ENCODE measurements at regions not wholly inside any gene's neighbourhood (a gene's known extent, or its start where the extent isn't known, plus 50 kb on each side); places are given as distances from the start of the nearest gene placed in this dataset.
"Not testable (repeated sequence)": the region's sequence is repeated elsewhere in the genome, so short reads cannot be mapped to it uniquely, and the experiment has no call there.

DNA sequence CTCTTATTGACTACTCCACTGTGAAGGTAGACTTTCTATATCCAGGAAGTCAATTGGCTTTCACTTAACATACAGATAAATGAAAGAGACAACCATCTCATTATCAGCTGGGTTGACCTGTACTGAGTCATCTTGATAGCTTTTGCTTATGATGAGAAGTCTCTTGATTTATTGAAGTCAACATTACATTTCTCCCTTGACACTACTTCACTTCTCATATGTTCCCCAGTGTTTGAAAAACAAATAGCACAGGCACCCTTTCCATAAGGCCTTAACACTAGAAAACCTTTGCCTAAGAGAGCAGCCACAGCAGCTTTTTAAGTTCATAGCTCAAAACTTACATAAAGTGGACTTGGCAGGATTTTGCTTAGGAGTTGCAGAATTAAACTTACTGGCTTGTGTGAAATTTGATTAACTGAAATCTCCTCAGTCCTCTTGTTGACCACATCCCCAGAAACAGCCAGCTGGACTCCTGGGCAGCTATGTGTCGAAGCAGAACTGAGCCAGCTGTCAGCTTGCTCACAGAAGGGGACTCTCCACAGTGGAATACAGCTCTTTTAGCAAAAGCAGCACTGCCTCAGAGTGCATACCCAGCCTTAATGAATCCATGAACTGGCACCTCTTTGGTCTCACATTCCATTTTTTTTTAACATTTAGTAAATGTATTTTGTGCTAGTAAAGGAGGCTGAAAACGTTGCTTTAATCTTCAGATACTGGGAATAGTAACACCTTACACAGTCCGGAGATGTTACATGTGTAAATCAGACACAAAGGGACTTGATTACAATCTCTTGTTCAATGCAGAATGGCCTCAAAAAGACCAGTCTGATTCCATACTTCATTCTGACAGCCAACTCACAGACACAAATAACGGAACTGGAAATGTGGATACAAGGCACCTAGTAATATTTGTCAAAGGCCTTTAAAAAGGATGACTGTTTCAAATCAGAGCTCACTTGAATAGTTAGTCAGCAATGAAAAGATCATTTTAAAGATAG is 1532.7 kb downstream of the HACE1 start:
- no peak for DNase-seq (ENCODE audit: low read depth in 2 of 2)

DNA sequence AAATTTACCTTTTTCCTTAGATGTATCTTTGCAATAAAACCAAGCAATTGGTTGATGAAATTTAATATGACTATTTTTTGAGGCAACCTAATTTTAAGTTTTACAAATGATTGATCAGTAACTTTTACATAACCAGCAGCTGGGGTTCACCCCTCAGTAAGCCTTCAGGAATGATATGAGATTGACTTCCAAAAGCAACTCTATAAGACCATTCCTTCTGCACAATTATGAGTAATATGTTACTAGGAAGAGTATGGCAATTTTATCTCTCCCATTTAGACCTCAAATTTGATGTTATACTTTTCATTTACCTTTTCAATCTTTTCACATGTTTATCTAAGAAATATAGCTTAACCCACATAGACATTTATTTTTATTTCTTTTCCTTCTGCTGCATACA is 1546.3 kb downstream of the HACE1 start:
- DNase-seq (ENCODE audit: low read depth in 2 of 2), result no peak

DNA sequence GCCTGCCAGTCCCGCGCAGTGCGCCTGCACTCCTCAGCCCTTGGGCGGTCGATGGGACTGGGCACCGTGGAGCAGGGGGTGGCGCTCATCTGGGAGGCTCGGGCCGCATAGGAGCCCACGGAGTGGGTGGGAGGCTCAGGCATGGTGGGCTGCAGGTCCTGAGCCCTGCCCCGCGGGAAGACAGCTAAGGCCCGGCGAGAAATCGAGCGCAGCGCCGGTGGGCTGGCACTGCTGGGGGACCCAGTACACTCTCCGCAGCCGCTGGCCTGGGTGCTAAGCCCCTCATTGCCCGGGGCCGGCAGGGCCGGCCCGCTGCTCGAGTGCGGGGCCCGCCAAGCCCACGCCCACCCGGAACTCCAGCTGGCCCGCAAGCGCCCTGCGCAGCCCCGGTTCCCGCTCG is 1565.3 kb downstream of the HACE1 start:
- DNase-seq (ENCODE audit: low read depth in 2 of 2), result not testable (repeated sequence)

DNA sequence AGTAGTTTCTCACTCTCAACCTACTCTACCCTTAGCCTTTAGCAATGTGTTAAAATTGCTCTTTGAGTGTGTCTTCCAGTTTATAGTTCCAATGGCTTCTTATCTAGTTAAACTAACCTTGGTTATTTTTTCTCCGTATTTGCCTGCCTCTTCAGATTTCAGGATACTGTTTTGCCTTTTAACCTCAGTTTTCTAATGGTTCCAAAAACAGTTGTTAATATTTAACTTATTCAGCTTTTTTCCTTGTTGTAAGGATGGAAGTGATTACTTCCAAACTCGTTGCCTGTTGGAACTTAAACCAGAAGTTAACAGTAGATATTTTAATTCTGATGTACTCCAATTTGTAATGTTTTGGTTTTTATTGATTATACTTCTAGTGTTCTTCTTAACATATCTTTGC is 1574.9 kb downstream of the HACE1 start:
- no peak for DNase-seq (ENCODE audit: low read depth in 2 of 2)

DNA sequence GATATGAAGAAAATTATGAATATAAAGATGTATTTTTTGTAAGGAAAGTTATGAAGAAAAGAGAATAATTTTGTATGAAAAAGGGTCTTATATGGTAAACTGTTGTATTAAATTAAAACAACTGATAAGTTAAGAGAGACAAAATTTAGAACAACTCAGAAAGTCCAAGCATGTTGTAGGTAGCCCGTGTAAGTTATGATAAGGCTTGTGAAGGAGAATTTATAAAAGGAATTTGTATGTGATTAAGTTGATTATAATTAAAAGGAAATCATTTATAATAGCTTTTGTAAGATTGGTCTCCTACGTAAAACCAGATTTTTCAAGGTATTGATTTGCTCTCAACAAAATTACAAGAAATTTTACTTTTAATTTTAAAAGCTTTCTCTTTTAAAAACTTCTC is 1579.3 kb downstream of the HACE1 start:
- no peak for DNase-seq (ENCODE audit: low read depth in 2 of 2)

DNA sequence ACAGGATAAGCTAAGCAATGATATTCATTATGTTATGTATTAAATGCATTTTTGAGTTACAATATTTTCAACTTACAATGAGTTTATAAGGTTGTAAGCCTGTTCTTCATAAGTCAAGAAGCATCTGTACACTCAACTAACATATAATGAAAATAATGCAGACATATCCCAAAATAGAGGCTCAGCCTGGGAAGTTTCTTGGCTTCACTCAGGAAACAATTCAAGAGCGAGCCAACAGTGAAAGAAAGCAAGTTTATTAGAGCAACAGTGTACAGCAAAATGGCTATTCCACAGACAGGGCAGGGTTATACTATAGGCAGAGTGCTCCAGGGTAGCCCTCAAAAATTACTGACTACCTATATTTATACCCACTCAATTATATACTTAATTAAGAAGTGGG is 1581.8 kb downstream of the HACE1 start:
- DNase-seq (ENCODE audit: low read depth in 2 of 2), result no peak

DNA sequence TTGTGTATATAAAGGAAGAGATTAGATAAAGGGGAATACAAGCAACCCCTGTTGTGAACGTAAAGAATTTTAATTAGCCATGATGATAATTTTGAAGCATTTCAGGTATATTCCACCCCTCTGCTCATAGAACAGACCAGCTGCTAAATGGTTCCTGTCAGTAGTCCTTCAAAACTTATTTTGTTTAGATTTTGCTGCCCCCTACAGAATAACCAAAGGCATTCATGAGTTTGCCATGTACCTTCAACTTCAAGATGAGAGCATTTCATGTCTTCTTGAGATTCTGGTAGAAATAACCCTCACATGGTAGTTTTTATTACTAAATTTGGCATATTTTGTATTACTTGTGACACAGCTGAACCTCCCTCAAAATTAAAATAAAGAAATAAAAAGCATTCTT is 1586.7 kb downstream of the HACE1 start:
- no peak for DNase-seq (ENCODE audit: low read depth in 2 of 2)

DNA sequence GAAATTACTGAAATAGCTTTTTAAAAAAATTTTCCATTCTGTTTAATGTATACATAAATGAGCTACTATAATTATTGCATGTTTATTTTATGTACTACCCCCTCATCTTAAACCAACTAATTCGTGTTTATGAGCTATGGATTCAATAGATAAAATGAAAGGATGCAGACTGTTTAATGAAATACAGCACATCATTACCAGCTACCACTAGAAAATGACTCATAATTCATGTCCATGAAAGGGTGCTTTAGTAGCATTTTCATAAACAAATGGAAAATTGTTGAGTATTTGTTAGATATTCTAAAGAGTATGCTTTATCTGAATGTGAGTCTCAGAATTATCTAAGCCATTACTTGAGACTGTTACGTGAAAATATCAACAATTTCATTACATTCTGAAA is 1590.1 kb downstream of the HACE1 start:
- DNase-seq (ENCODE audit: low read depth in 2 of 2), result no peak

DNA sequence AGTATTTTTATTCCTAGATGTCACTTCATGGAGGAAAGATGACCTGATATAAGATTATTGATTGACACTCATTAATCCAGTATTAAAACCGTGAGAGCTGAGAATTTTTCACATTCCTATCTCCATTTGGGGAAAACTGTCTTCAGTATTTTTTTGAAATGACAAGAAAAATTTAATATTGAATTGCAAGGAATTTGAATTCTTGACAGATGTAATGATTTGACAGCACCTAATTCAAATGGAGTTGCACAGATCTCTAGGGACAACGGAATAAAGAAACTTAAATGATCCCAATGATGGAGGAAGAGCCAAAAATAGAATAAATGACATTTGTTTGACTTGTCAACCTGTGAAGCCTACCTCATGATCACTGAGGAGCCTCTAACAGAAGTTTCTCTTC is 1591.4 kb downstream of the HACE1 start:
- DNase-seq (ENCODE audit: low read depth in 2 of 2), result no peak

DNA sequence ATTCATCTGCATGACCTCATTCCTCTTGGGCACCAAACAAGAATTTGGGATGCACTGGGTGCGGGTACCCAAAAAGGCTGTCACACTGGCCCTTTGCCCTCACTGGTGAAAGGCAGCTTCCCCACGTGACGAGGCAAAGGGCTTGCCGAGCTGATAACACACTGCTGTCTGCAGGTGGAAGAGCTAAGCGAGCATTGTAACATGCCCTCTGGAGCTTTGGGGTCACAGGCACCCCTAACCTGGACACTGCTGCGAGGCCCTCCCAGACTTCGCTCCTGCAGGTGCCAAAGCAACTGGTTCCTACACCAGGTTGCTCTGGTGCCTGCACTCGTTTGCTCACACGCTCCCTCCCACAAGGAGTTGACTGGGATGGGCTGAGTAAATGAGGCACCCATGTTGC is 1595.7 kb downstream of the HACE1 start:
- DNase-seq (ENCODE audit: low read depth in 2 of 2), result no peak

DNA sequence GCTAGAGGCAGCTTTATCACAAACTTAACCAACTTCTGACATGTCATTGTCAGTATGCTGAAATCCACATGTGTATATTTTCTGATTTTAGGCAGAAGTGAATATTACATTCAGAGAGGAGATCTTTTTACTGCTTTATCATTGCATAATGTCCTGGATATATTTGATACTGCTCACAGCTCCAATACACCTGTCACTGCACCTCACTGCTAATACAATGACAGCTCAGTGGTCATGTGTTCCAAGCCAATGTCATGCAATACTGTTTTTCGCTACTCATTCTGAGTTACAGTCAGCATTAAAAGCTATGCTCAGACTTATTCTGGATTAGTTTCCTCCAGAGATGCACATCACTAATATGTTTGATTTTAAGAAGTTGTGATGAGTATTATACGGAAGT is 1604.6 kb downstream of the HACE1 start:
- no peak for DNase-seq (ENCODE audit: low read depth in 2 of 2)

DNA sequence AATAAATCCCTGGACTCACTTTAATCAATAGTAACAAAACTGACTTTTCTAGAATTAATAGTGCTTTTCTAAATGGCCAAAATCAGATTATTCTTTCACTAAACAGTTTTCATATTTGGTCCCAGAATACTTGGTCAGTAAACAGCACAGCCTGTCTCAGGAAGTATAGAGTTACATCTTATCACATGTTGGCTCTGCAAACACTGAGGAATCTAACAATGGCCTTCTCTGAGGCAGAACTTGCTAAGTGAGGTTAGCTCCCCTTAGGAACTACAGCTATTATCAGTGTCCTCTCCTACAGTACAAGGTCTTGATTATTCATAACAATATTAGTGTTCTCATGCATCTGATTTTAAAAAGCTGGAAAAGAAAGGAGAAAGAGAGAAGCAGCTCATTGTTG is 1622.8 kb downstream of the HACE1 start:
- no peak for DNase-seq (ENCODE audit: low read depth in 2 of 2)

DNA sequence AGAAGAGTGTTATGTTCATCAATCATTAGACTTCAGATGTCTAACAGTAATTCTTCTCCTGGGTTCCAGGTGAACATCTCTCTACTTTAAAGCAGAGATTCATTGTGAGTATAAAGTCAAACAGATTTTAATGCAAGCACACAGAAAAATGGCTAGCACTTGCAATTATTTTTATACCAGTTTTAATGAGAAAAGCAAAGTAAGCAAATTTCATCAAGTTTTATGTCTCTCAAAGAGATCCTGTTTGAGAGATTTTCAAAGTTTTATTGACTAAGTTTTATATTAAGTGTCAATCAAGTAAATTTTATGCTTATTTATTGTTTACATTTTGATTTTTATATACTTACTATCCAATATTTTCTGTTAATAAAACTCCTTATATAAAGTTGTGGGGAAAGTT is 1628.5 kb downstream of the HACE1 start:
- DNase-seq (ENCODE audit: low read depth in 2 of 2), result no peak

DNA sequence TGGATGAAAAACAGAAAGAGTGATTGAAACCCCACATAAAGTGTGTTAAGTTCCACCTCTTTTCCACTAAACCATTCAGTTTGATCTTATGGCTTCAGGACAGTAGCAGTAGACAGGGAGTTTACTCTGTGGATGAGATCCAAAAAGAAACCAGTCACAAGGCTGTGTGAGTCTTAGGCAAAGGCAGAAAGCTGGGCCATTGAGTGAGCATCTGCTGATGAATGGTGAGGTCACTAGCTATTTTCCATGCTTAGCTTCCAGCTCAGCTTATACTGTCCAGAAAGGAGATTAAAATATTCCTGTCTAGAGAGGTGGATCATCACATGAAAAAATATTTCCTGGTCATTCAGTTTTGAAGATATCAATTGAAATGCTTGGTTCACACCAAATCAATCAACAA is 1643.9 kb downstream of the HACE1 start:
- DNase-seq (ENCODE audit: low read depth in 2 of 2), result no peak

DNA sequence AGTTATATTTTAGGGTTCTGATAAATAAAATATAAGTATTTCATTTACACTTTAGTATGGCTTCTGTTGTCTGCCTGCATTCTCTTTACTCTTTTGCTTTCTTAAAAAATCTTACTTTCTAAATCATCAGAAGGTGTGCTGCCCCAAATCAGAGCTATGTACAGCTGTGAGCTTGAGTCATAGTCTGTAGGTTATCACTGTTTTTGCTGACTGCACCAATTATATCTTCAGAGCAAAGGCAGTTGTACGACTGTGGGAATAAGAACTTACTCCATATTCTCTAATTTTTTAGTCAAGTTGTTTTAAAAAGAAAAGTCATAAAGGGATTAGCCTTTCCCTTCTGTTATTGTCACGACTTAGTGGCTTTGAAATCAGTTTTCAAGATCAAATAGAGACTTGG is 1649.0 kb downstream of the HACE1 start:
- DNase-seq (ENCODE audit: low read depth in 2 of 2), result no peak

DNA sequence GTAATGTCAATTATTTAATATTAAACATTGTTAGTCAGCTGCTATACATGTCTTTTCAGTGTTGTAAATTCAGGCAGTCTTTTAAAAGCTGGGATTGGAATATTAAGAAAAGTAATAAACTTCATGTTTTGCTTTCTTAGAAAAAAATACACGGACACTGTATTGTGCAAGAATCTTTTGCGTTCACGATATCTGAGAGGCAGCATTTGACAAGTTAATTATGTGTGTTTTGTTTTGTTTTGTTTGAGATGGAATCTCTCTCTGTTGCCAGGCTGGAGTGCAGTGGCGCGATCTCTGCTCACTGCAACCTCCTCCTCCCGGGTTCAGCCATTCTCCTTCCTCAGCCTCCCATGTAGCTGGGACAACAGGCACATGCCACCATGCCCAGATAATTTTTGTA is 1661.3 kb downstream of the HACE1 start:
- DNase-seq (ENCODE audit: low read depth in 2 of 2), result no peak

DNA sequence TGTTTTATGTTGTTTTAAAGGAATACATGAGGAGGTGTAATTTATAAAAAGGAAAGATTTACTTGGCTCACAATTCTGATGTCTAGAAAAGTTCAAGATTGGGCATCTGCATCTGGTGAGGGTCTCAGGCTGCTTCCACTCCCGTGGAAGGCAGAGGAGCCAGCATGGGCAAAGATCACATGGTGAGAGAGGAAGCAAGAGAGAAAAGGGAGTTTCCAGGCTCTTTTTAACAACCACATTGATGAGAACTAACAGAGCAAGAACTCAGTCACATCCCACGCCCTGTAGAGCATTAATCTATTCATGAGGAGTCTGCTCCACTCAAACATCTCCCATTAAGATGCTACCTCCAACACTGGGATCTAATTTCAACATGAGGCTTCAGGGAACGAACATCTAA is 1666.3 kb downstream of the HACE1 start:
- DNase-seq (ENCODE audit: low read depth in 2 of 2), result no peak

DNA sequence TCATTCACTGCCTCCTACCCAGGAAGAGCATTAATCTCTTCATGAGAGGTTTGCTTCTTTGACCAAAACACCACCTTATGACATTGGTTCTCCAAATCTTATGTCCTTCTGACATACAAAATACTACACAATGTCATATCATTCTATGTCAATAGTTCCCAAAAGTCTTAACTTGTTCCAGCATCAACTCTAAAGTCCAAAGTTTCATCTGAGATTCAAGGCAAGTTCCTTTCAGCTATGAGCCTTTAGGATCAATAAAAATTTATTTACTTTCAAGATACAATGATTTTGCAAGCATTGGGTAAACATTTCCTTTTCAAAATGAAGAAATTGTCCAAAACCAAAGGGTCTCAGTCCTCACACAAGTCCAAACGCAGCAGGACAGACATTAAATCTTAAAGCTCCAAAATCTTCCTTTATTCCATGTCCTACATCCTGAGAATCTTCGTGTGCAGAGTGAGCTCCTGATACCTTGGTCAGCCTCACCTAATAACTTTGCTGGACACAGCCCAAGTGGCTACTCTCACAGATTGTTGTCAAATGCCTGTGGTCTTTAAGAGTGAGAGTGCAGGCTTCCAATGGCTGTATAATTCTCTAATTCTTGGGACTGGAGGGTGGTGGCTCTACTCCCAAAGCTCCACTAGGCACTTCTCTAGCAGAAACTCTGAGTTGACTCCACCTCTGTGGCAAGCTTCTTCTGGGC is 1668.2 kb downstream of the HACE1 start:
- no peak for DNase-seq (ENCODE audit: low read depth in 2 of 2)

DNA sequence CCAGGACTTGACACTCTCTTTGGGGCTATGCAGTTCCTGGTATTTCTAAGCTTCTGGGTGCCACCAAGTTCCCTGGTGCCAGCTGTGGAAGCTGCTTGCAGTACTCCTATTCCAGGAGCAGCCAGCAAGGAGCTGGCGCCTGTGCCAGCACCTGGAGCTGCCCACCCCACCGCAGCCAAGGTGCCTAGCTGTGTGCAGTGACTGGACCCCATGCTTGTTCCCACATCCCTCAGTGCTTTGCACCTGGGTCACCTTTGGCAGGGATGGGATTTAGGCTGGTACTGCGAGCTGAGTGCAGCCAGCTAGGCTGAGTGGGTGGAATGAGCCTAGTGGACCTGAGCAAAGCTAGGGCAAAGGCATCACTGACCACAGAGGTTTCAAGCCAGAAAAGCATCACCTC is 1674.9 kb downstream of the HACE1 start:
- no peak for DNase-seq (ENCODE audit: low read depth in 2 of 2)

DNA sequence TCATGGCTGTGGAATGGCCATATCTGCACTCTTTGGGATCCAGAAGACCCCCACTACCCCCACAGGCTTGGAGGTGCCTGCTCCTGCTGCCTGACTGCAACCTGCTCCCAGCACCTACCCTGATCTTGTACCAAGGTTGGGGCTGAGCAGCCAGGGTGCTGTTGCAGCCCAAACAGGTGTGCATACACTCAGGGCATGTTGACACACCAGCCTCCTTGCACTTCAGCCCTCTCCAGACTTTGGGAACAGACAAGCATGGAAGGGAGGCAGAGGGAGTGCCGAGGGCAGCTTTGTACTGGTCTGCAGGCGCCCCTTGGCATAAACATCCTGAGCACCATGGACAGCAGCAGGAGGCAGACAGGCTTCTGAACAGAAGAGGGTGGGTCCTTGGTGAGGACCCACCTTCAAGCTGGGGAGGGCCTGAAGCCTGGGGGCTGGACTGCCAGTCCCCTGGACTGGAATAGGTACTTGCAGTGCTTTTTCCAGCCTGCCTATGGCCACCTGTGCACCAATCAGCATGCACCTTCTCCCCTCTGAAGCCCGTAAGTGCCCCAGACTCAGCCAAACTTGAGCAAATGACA is 1675.8 kb downstream of the HACE1 start:
- no peak for DNase-seq (ENCODE audit: low read depth in 2 of 2)

DNA sequence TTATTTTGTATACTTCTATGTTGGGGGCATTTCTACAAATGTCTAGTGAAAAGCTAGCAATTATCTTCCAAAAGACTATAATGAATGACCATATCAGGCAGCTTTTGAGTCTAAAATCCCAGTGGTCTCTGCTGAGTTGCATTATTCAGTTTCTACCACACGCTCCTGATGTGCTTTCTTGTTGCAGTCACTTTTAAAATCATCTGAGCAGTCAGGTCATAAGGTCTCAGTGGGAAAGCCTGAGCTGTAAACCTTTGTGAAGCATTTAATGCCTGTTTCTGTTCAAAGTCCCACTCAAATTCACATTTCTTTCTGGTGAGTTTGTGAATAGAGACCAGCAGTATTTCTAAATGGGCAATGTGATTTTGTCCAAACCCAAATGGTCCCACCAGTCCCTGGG is 1681.5 kb downstream of the HACE1 start:
- DNase-seq (ENCODE audit: low read depth in 2 of 2), result no peak

DNA sequence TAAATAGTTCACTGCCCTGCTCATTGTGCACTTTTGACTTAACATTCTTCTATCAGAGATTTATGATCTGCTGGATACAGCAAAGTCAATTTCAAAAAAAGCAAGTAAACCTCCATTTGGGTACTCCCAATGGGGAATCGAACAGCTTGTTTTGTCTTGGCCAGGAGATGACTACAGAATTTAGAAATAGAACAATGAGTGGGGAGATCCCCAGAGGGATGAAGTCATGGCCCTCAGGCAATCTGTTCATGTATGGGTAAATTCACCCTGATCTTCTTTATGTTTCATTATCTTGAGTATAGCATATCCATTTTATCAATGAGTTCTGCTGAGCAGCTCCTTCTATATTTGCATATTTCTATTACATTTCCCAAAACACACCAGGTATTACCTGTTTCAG is 1681.9 kb downstream of the HACE1 start:
- no peak for DNase-seq (ENCODE audit: low read depth in 2 of 2)

DNA sequence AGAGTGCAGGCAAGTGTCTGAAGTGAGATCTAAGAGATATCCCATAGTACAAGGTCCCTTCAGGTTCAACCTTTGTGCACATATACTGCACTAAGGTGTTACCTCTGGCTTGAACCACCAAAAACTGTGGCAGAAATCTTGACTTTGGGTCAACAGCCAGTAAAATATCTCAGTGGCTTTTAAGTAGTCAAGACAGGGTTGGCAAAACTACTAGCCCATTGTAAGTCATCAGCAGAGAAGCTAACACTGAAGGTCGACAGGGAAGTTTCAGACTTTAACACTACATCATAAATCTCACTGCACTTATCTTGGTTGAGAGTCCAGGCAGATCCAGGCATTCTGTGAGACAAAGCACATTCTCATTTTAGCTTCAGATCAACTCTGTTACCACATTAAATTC is 1684.7 kb downstream of the HACE1 start:
- DNase-seq (ENCODE audit: low read depth in 2 of 2), result no peak

All from stimulated activated CD4-positive, alpha-beta T cell treated with anti-CD3 and anti-CD28 coated beads, Interleukin-4, amount 100 ng/mL, for 48 hours (primary cell).